HG02884 (cell line): ENCODE measurements at regions not wholly inside any gene's neighbourhood (a gene's known extent, or its start where the extent isn't known, plus 50 kb on each side); places are given as distances from the start of the nearest gene placed in this dataset.
"Not testable (repeated sequence)": the region's sequence is repeated elsewhere in the genome, so short reads cannot be mapped to it uniquely, and the experiment has no call there.

Source experiments
- ATAC-seq: cut with Tn5 transposase; IDR thresholded peaks from one replicate; pipeline ENCODE4 v1.9.1; 2021; ENCODE audit warnings: mild to moderate bottlenecking, moderate library complexity; ENCODE audit not compliant: unreplicated experiment

DNA sequence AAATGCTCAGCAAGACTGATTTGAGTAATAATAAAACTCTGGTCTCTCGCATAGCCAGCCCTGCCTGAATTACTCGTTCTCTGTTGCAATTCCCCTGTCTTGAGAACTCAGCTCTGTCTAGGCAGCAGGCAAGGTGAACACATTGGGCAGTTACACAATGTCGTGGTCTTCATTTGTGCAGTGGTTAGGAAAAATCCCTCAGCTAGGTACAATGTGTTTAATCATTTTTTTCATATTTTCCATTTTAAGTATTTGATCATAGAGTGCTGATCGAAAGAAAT, 508.7 kb downstream of the RPIA start:
- ATAC-seq, result not testable (repeated sequence)

DNA sequence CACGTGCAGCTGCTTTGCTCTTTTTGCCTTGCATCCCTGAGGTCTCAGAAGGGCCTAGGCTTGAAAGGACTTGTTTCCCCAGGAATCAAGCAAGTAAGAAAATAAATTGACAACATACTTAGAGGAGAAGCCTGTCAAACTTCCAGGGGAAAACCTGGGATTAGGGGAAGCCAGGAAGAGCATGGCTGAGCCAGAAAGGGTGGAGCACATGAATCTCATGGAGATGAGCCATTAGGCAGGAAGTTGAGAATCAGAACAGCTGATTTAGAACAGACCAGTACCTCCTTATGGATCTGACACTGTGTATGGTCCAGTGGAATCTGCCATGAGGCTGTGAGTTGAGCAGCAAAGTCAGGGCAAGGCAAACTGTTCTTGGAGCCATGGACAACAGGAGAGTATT, 511.0 kb downstream of the RPIA start:
- ATAC-seq, result not testable (repeated sequence)

DNA sequence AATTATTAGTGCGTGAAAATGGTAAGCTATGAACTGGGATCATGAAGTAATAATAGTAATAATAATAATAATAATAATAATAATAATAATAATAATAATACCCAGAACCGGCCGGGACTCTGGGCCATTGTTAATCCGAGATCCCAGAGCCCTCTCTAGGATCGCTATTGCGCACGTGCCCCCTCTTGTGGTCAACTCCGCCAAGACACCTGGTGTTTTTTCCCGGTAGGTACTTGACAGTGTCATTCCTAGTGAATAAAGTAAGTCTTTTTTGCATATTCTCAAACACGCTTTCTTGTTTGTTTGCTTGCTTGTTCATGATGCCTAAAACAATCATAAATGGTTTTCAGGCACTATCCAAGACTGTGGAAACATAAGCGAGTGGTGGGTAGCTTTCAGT, 513.7 kb downstream of the RPIA start:
- not testable (repeated sequence) for ATAC-seq

DNA sequence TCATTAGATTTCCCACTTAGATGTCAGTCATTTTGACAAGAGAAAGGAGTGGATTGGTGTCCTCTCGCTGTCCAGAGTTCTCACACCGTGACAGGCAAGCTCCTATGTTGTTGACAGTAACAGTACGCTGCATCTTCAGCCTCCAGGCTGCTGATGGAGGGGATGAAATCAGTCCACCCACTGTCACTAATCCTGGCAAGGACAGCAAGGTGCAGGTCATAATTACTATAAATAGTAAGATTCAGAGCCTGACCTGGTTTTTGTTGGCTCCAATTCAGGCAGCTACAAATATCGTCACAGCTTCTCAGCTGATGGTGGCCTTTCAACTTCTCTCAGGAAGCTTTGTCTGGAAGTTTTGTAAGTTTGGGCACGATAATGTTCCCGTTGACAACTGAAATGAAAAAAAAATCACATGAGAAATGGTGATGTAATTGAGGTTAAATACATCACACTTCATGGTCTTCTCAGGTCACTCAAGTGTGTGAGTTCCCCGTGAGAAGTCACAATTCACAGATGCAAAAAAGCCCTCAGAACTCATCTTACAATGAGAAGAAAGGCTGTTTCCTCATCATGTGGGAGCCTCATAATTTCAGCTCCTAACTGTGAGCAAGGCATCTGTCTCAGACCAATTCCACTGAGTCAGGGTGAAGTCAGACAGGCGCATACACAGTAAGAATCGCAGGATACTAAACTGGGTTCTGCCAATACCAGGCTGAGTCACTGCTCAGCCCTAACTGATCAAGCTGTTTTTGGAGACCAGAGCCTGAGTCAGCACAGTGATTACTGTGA, 516.9 kb downstream of the RPIA start:
- ATAC-seq, result not testable (repeated sequence)

DNA sequence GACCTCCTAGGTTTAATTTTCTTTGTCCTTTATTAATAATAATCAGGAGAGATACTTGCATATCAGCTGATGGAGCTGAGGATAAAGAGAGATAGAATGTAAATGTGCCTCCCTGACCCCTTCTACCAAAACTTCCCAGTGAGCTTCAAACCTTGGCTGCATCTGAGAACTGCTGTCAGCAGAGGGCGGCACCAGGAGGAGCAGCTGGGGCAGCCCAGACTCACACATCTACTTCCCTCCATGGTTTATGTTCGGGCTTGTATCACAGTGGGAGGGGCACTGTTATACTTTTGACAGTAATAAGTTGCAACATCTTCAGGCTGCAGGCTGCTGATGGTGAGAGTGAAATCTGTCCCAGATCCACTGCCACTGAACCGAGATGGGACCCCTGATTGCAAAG, 521.7 kb downstream of the RPIA start:
- peak; percentile 78 for ATAC-seq

DNA sequence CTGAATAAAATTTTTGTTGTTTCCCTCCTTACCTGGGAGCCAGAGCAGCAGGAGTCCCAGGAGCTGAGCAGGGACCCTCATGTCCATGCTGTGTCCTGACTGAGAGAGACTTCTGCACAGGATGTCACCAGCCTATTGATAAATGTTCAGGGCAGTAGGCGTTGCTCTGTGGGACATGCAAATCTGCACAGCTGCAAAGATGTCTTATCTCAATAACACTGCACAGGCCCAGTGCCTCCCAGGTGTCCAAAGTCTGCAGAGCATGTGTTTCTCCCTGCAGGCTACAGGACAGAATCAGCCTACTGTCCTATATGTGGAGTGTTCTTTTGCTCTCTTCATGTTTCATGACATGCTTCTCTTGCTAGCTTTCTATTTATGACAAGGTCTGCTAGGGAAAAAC, 522.3 kb downstream of the RPIA start:
- not testable (repeated sequence) for ATAC-seq

DNA sequence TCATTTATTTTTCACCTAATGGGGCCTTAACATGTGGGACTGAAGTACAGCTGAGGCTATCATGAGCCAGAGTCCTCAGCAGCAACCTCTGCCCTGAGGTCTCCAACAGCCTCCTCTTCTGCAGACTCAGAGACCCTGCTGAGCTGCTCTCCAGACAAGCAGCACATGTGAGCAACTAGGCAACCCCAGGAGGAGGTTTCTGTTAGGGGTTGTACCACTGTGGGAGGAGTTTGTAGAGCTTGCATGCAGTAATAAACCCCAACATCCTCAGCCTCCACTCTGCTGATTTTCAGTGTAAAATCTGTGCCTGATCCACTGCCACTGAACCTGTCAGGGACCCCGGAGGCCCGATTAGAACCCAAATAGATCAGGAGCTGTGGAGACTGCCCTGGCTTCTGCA, 530.0 kb downstream of the RPIA start:
- not testable (repeated sequence) for ATAC-seq

DNA sequence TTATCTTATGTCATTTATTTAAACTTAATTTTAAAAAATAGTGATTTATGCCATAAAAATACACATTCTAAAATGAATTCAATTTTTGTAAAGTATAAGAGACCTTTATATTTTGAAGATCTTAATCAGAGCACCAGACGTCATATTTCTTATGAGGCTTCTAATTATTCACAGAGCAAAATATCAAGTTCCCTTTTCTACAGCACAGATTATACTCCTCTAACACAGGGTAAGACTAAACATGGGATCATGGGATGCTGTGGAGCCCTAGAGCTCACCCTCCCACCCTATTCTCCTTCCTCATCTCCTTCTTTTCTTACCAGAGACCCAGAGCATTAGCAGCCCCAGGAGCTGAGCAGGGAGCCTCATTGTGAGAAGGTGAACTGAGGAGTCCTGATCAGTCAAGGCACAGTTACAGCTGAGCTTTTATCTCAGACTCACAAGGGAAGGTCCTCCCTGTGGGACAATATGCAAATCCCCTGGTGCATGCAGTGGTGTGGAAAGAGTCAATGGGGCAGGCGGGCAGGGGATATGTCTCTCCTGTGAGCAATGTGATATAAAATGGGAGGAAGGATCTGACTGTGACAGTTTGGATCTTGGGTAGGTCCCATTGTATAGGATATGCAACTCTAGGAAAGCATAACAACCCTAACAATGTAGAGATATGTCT, 530.7 kb downstream of the RPIA start:
- ATAC-seq, result not testable (repeated sequence)

DNA sequence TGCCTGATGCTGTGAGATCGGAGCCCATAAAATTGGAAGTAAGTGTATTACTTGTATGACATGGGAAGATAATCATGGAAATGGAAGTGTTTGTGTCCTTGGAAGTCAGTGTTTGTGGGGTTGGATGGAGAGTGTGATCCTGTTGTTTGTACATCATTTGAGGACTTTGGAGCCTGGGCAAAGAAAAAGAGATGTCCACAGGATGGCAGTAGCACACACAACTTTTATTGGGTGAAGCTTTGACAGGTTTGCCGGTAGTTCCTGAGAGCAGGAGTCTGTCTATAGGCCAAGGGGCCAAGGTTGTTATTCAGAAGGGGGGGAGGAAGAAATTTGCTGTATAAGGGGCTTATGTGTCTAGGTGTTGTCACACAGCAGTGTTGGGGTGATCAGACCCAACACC, 533.3 kb downstream of the RPIA start:
- not testable (repeated sequence) for ATAC-seq

DNA sequence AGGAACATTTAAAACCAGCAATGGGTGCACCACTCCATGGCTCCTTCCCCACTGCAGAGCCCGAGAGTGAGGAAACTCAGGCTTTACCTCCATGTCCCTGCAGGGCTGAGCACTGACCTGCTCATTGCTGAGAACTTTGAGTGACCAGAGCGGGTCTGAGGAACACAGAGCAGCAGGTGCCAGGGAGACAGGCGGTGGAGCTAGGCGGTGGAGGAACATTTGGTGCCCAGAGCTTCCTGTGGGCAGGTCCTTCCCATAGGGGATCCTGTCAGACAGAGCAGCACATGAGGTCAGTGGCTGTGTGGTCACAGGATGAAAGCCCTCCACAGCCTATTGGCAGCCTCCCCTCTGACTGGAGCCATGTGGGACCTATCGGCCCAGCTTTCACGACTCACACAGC, 538.5 kb downstream of the RPIA start:
- ATAC-seq, result not testable (repeated sequence)

DNA sequence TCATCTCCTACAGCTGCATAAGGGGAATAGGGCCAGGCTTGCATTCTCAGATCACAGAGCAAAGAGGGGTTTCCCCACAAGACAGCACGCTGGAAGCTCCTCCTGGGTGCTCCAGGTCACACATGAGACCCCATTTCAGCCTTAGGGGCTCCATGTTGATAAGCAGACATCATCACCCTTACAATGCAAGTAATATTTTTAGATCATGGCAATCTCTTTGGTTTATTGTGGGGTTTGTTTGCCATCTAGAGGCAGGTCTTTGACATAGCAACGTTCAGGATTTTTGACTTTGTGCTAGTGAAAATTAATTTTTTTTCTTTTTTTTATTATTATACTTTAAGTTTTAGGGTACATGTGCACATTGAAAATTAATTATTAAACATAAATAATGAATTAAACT, 539.8 kb downstream of the RPIA start:
- ATAC-seq, result not testable (repeated sequence)

DNA sequence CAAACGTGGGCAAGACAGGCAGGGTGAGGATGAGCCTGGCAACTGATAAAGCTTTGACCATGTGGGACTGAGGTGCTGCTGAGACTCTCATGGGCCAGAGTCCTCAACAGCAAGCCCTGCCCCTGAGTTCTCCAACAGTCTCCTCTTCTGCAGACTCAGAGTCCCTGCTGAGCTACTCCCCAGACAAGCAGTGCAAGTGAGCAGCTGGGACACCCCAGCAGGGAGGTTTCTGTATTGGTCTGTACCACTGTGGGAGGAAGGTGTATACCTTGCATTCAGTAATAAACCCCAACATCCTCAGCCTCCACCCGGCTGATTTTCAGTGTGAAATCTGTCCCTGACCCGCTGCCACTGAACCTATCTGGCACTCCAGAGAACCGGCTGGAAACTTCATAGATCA, 542.5 kb downstream of the RPIA start:
- ATAC-seq, result peak; percentile 70

DNA sequence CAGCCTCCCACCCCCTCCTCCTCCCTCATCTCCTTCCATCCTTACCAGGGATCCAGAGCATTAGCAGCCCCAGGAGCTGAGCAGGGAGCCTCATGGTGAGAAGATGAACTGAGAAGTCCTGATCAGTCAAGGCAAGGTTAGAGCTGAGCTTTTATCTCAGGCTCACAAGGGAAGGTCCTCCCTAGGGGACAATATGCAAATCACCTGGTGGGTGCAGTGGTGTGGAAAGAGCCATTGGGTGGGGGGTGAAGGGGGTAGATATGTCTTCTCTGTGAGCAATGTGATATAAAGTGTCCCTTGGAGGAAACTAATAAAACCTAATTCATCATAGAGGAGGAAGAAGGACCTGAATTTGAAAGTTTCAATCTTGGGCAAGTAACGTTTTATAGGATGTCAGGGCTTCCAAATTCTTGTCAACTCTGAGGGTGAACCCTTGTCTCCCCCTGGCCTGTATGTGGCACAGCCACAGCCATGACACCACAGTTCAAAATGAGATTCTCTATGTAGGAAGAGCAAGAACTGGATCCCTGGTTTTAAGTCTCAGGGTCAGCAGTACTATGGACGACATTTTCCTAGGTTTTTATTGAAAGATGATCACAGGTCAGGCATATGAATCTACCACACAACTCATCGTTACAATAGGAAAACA, 543.5 kb downstream of the RPIA start:
- not testable (repeated sequence) for ATAC-seq

DNA sequence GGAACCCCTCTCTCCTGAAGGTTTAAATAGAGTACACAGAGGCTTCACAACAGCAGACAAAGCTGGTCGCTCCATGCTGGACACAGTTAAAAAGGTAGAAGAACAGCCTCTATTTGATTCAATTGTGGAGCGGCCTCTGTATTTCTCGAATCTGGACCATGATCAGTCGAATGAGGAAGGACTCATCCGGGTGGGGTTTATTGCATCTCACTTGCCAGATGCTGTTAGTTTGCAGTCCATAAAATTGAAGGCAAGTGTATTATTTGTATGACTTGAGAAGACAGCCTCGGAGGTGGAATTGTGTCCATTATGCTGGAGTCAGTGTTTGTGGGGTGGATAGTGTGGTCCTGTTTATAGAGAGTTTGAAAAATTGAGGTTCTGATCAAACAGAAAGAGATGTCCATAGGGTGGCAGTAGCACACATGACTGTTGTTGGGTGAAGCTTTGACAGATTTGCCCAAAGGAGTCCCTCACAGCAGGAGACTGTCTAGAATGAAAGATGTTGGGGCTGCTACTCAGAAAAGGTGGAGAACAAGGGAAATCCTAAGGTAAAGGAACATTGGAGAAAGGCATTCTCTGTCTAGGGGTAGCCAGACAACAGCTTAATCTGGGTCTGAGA, 545.5 kb downstream of the RPIA start:
- ATAC-seq, result not testable (repeated sequence)

DNA sequence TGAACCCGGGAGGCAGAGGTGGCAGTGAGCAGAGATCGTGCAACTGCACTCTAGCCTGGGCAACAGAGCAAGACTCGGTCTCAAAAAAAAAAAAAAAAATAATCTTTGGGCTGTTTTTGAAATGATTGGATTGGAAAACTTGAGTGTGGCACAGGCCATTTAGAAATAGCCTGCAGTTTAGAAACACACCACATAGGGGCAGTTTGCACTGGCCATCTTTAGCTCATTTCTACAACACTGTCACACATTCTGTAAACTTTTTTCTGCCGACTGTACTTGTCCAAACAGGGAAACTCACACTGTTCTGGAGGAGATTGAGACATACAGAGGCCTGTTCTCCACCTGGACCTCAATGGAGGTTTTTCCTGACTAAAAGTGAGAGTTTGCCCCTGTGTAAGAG, 546.3 kb downstream of the RPIA start:
- not testable (repeated sequence) for ATAC-seq

DNA sequence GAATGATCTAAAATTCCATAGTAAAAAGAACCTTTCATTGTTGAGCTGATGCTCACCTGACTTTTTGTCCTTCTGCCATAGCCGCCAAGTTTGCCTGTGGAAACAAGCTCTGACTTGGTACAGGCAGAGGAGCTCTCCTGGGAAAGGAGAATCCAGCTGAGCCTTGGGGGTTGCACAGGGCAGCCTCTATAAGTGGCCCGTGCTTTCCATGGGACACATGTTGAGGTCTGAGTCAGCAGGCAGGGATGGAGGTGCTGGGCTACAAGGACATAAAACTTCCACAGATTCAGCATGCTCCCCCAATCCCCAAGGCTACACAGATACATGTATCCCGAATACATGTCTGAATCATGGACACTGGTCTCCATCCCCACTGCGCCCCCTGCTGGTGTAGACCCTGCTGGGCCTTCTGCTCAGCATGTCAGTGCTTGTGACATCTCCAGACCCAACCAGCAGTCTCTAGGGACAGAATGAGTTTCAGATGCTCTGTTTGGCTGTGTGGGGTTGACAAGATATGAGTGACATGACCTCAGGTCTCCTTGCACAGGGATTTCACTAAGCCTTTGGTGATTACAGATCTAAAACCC, 551.7 kb downstream of the RPIA start:
- not testable (repeated sequence) for ATAC-seq

DNA sequence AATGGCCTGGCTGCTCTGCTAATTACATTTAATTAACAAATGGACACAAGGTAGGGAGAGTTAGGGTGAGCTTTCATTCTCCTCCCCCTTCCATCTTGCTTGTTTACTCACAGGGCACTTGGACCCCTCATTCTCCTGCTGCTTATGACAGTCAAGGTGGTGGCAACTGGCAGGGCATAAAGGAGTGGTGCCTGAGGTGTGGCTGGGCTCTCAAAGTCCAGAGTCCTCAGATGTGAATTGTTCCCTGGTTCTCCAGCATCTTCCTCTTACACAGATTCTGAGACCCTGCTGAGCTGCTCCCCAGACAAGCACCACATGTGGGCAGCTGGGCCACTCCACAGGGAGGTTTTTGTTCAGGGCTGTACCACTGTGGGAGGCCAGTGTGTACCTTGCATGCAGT, 552.9 kb downstream of the RPIA start:
- ATAC-seq, result not testable (repeated sequence)

DNA sequence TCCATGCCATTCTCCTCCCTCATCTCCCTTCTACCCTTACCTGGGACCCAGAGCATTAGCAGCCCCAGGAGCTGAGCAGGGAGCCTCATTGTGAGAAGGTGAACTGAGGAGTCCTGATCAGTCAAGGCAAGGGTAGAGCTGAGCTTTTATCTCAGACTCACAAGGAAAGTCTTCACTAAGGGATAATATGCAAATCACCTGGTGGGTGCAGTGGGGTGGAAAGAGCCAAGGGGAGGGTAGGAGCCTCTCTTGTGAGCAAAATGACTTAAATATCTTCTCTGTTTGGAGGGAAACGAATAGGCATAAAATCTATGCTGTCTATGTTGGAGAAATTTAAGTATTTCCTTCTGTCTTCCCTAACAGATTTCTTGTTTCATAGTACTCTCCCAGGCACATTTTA, 554.0 kb downstream of the RPIA start:
- ATAC-seq, result not testable (repeated sequence)

DNA sequence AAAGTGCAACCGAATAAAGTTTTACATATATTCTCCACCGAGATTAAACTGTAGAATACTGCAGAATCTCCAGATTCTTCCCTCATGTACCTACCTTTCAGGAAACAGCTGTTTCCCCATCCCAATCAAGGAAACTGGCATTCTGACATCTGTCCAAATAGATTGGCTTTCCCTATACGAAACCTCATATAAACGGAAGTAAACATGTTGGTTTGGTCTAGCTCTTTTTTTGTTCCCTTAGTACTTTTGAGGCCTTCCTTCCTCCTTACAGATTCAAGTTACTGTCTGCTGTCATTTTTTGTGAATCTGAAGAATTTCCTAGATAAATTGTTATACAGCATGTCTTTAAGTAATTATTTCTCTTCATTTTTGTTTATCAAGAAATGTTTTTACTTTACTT, 554.6 kb downstream of the RPIA start:
- ATAC-seq, result not testable (repeated sequence)

DNA sequence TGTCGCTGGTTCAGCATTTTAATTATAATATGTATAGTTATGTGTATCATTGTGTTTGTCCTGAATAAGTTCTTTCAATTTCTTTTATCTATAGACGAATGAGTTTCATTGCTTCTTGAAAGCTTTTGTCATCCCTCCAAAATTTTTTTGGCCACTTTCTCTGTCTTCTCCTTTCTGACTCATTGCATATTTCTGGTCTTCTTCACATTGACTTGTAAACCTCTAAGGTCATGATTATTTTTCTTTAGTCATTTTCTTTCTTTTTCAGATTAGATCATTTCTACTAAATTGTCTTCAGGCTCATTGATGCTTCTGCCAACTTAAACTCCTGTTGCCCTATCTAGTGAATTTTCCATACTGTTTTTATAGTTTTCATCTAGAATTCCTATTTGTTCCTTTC, 555.1 kb downstream of the RPIA start:
- not testable (repeated sequence) for ATAC-seq

DNA sequence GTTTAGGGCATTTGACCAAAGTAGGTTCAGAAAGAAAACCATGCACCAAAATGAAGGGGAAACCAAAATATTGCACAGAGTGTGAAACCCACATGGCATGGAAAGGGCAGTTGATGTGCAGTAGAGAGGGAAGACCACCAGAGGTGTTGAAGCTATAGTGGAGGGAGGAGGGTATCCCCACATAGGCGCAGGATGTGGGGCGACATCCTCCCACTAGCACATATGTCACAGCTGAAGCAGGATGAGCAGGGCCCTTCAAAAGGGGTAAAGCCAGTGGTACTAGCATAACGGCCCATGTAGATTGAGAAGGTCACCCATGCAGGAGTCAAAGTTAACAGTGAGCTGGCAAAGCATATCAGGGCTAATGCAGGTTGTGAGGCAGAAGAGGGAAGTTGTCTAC, 563.5 kb downstream of the RPIA start:
- not testable (repeated sequence) for ATAC-seq
